ENCODE measurements at regions not wholly inside any gene's neighbourhood (a gene's known extent, or its start where the extent isn't known, plus 50 kb on each side); places are given as distances from the start of the nearest gene placed in this dataset.

- Histone ChIP-seq H3K79me2 (ENCODE audit: control insufficient read depth, insufficient read depth, low read length) (no peaks in the 10 kb centered on the region), H3K27ac (ENCODE audit: insufficient read depth, low read depth, low read length) (no peak overlapping the region), H3K4me1 (ENCODE audit: control insufficient read depth, extremely low read depth, insufficient read depth, low read length) (no peaks in the 10 kb centered on the region), H3K9me3 (replicated peaks; ENCODE audit: control insufficient read depth, insufficient read depth, low read length) (no peaks in the 10 kb centered on the region), H2AFZ (ENCODE audit: low read depth, low read length) (no peak overlapping the region), H3K9me1 (replicated peaks; ENCODE audit: control insufficient read depth, extremely low read depth, insufficient read depth, low read length) (no peaks in the 10 kb centered on the region), H4K20me1 (replicated peaks; ENCODE audit: control insufficient read depth, extremely low read depth, insufficient read depth, low read length) (no peaks in the 10 kb centered on the region), H3K36me3 (ENCODE audit: control insufficient read depth in 2 of 2, extremely low read depth in 1 of 2, insufficient read depth in 2 of 2, low read length in 2 of 2) (no peaks in the 10 kb centered on the region), H3K4me2 (ENCODE audit: insufficient read depth, low read length) (no peak overlapping the region), H3K9ac (replicated peaks; ENCODE audit: extremely low read depth, insufficient read depth, low read length) (no peak overlapping the region), H3K4me3 (replicated peaks in 1 of 3; ENCODE audit: insufficient read depth in 1 of 3, low read depth in 1 of 3, low read length in 3 of 3) (no peak overlapping the region), H3K27me3 (ENCODE audit: control insufficient read depth in 2 of 2, insufficient read depth in 2 of 2, low read length in 2 of 2) (no peaks in the 10 kb centered on the region)
- no peak for DNase-seq (ENCODE audit: low read depth, low spot score)
- POLR2A ChIA-PET: no interaction called here
- TF ChIP-seq CTCF (IDR thresholded peaks at IDR 0.05; ENCODE audit: extremely low read depth in 1 of 2, insufficient read depth in 1 of 2, low read depth in 1 of 2, low read length in 2 of 2) (no peak), MAX (IDR thresholded peaks at IDR 0.05; ENCODE audit: insufficient read depth, insufficient read length) (no peak), MYC (IDR thresholded peaks at IDR 0.05; ENCODE audit: low read depth, low read length) (no peak), GATA2 (IDR thresholded peaks at IDR 0.05; ENCODE audit: insufficient read depth, insufficient read length, low read depth, low read length) (no peak), FOS (IDR thresholded peaks at IDR 0.05; ENCODE audit: borderline replicate concordance, insufficient read depth, low read length) (no peak), JUN (IDR thresholded peaks at IDR 0.05; ENCODE audit: borderline replicate concordance, insufficient read depth, insufficient read length, low read depth) (no peak), POLR2A (IDR thresholded peaks at IDR 0.05; ENCODE audit: low read depth, low read length) (no peak), POLR2AphosphoS5 (IDR thresholded peaks at IDR 0.05; ENCODE audit: insufficient read depth, low read depth, low read length) (no peak), EZH2 (IDR thresholded peaks at IDR 0.05; ENCODE audit: borderline replicate concordance, low read depth, low read length, severe bottlenecking) (no peak)
- dilution Hi-C loops (cut with MboI; ENCODE audit: extremely low pct_ligation_motif_present, low sequenced_read_pairs) (no loop called here), intact Hi-C loops (cut with micrococcal nuclease) (loop anchor here (5.0 kb wide), 1 partner anchor 1164 kb away; no protein-coding TSS in a partner anchor)
- FAIRE-seq: no peak
- BruUV-seq (replicated peaks): no TSS peak
- CTCF ChIA-PET: no interaction called here
Measured at GRCh38 chr7:13518738-13519137, 470.7 kb downstream of the ETV1 start.

All from endothelial cell of umbilical vein (primary cell).